ENCODE measurements at regions not wholly inside any gene's neighbourhood (a gene's known extent, or its start where the extent isn't known, plus 50 kb on each side); places are given as distances from the start of the nearest gene placed in this dataset.

DNA sequence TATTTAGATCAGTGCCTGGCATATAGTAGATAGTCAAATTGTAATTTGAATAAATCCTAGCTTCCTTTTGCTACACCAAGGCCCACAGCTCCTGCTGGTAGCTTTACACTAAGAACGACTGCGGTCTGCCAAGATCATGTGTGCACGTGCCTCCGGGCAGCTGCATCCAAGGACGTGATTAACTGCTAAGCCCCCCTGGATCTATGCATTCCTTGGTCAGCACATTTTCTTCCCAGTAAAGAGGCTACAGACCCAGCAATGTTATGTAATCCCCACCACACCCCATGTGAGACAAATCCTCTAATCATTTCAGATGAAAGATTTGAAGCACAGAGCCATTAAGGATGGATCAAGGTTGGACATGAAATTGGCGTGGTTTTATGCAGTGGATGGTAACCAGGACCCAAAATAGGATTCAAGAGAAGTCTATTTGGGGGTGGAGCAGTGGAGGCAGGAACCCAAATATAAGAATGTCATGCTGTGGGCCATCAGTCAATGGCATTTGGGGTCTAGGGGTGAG, 65.2 kb upstream of the PEG3 start:
- TF ChIP-seq POLR2A (IDR thresholded peaks at IDR 0.05; ENCODE audit: low read length) = no peak
- TF ChIP-seq GATA1 (IDR thresholded peaks at IDR 0.05; ENCODE audit: low read depth, low read length) = no peak

Measured in erythroblast (primary cell).